ENCODE measurements at regions not wholly inside any gene's neighbourhood (a gene's known extent, or its start where the extent isn't known, plus 50 kb on each side); places are given as distances from the start of the nearest gene placed in this dataset.

GRCh38 chr5:5025774-5026408 lies 114.2 kb upstream of the ADAMTS16 start (continued):
- TF ChIP-seq ZSCAN5A (tag by site-specific recombination; IDR thresholded peaks at IDR 0.05) (no peak), ZNF660 (tag by site-specific recombination; IDR thresholded peaks at IDR 0.05) (no peak), ZNF701 (tag by site-specific recombination; IDR thresholded peaks at IDR 0.05) (no peak), ZNF560 (tag by site-specific recombination; IDR thresholded peaks at IDR 0.05; ENCODE audit: borderline replicate concordance) (no peak)

DNA sequence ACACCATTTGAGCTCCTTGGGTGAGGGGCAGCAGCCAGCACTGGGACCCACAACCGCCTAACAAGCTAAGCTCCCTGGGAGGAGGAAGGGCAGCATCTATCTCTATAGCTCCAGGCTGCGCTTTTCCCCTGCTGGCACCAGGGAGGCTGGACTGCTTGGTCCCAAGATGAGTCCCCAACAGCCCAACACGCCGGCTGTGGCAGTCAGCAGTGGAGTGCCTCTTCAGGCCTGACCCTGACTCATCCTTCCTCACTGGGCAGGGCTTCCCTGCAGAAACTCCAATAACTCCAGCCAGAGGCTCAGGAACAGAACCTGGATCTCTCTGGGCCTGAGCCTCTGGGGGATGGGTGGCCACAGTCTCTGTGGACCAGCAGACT lies 113.7 kb upstream of the ADAMTS16 start:
- Histone ChIP-seq H3K9me3 (ENCODE audit: control insufficient read depth, insufficient read depth, low read depth, low read length) (0 out of 2 replicates have a peak, but pooled peaks cover under 1% of the 10 kb centered on the region), H3K4me1 (ENCODE audit: control insufficient read depth, insufficient read depth, low read length) (no peaks in the 10 kb centered on the region), H3K27ac (ENCODE audit: extremely low read depth, low read depth, low read length) (no peak overlapping the region), H3K4me3 (ENCODE audit: low read depth, low read length) (no peak overlapping the region), H3K36me3 (ENCODE audit: control insufficient read depth in 2 of 2, insufficient read depth in 1 of 2, low read length in 2 of 2) (no peaks in the 10 kb centered on the region)
- no peak for TF ChIP-seq ZBTB7A (tag by site-specific recombination; IDR thresholded peaks at IDR 0.05; ENCODE audit: low read depth)
- no peak for TF ChIP-seq ZNF776 (tag by site-specific recombination; IDR thresholded peaks at IDR 0.05; ENCODE audit: borderline replicate concordance)
- CTCF ChIA-PET = no interaction called here
- POLR2A ChIA-PET = no interaction called here

GRCh38 chr5:5031665-5032064 lies 108.5 kb upstream of the ADAMTS16 start:
- Histone ChIP-seq H3K36me3 (ENCODE audit: control insufficient read depth in 2 of 2, insufficient read depth in 1 of 2, low read length in 2 of 2) (no peaks in the 10 kb centered on the region), H3K4me3 (ENCODE audit: low read depth, low read length) (no peak overlapping the region), H3K9me3 (ENCODE audit: control insufficient read depth, insufficient read depth, low read depth, low read length) (0 out of 2 replicates have a peak, but pooled peaks cover 2% of the 10 kb centered on the region), H3K4me1 (ENCODE audit: control insufficient read depth, insufficient read depth, low read length) (no peaks in the 10 kb centered on the region), H3K27ac (ENCODE audit: extremely low read depth, low read depth, low read length) (no peak overlapping the region)
- ChIA-PET POLR2A (no interaction called here), CTCF (no interaction called here)
- TF ChIP-seq ZNF747 (tag by site-specific recombination; IDR thresholded peaks at IDR 0.05) (no peak), ZSCAN16 (tag by site-specific recombination; IDR thresholded peaks at IDR 0.05) (no peak), ZNF629 (tag by site-specific recombination; IDR thresholded peaks at IDR 0.05) (no peak), ZNF311 (tag by site-specific recombination; IDR thresholded peaks at IDR 0.05; ENCODE audit: borderline replicate concordance) (no peak), PRDM1 (tag by site-specific recombination; IDR thresholded peaks at IDR 0.05) (no peak), ZNF426 (tag by site-specific recombination; IDR thresholded peaks at IDR 0.05) (no peak), ZNF133 (tag by site-specific recombination; IDR thresholded peaks at IDR 0.05) (no peak), ZNF626 (tag by site-specific recombination; IDR thresholded peaks at IDR 0.05) (no peak)

DNA sequence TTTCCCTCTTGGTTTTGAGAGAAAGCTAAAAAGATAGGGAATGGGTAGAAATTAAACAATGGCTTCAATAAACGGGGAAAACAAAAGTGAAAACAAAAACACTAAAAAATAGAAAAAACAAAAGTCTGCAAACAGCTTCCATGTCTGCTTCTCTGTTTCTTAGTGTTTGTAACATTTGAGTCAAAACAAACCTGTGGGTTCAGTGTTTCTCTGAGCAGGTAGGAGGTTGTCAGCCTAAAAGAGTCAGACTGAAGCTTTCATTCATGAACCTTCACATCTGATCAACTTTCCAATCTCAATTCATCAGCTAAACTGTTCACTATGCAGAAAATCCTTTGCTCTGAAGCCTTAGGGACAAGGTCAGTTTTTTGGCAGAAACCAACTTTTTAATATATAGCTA lies 102.5 kb upstream of the ADAMTS16 start:
- Histone ChIP-seq H3K4me1 (ENCODE audit: control insufficient read depth, insufficient read depth, low read length) (no peaks in the 10 kb centered on the region), H3K4me3 (ENCODE audit: low read depth, low read length) (no peak overlapping the region), H3K9me3 (ENCODE audit: control insufficient read depth, insufficient read depth, low read depth, low read length) (no peaks in the 10 kb centered on the region), H3K27ac (ENCODE audit: extremely low read depth, low read depth, low read length) (no peak overlapping the region), H3K36me3 (ENCODE audit: control insufficient read depth in 2 of 2, insufficient read depth in 1 of 2, low read length in 2 of 2) (no peaks in the 10 kb centered on the region)
- no peak for TF ChIP-seq ZSCAN23 (tag by site-specific recombination; IDR thresholded peaks at IDR 0.05)
- TF ChIP-seq ZNF747 (tag by site-specific recombination; IDR thresholded peaks at IDR 0.05) = no peak
- no peak for TF ChIP-seq ZEB2 (tag by site-specific recombination; IDR thresholded peaks at IDR 0.05)
- TF ChIP-seq, protein P1, sequence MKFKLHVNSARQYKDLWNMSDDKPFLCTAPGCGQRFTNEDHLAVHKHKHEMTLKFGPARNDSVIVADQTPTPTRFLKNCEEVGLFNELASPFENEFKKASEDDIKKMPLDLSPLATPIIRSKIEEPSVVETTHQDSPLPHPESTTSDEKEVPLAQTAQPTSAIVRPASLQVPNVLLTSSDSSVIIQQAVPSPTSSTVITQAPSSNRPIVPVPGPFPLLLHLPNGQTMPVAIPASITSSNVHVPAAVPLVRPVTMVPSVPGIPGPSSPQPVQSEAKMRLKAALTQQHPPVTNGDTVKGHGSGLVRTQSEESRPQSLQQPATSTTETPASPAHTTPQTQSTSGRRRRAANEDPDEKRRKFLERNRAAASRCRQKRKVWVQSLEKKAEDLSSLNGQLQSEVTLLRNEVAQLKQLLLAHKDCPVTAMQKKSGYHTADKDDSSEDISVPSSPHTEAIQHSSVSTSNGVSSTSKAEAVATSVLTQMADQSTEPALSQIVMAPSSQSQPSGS (tag by site-specific recombination; IDR thresholded peaks at IDR 0.05; ENCODE audit: low read depth) = no peak
- no peak for TF ChIP-seq ZNF335 (tag by site-specific recombination; conservative IDR thresholded peaks at IDR 0.05)
- TF ChIP-seq YY1 (tag by site-specific recombination; IDR thresholded peaks at IDR 0.05) = no peak
- no peak for TF ChIP-seq KLF17 (tag by site-specific recombination; IDR thresholded peaks at IDR 0.05)
- ChIA-PET POLR2A (no interaction called here), CTCF (interaction anchor here (0.5 to 0.7 kb wide), 3 partner anchors 17 to 1434 kb away, joined by 3 to 5 read pairs (median 4); no protein-coding TSS in a partner anchor)
